SK-N-DZ (cell line): ENCODE measurements at regions not wholly inside any gene's neighbourhood (a gene's known extent, or its start where the extent isn't known, plus 50 kb on each side); places are given as distances from the start of the nearest gene placed in this dataset.
"Not testable (repeated sequence)": the region's sequence is repeated elsewhere in the genome, so short reads cannot be mapped to it uniquely, and the experiment has no call there.

ENCODE experiments used
- DNase-seq: peaks from one replicate; pipeline ENCODE4 v3.0.0-alpha.2; 2015; ENCODE audit warnings: low spot score

- DNase-seq = no peak
Observed at GRCh38 chr2:228426502-228427216, 245.2 kb upstream of the SPHKAP start.

- not testable (repeated sequence) for DNase-seq
Observed at GRCh38 chr2:228425411-228426060, 244.0 kb upstream of the SPHKAP start.

GRCh38 chr2:228417956-228418355 is 236.5 kb upstream of the SPHKAP start:
- DNase-seq = no peak

- DNase-seq = no peak
Observed at GRCh38 chr2:228417526-228417925, 236.0 kb upstream of the SPHKAP start.

GRCh38 chr2:228410061-228410460 is 228.6 kb upstream of the SPHKAP start:
- no peak for DNase-seq

GRCh38 chr2:228409493-228409892 is 228.0 kb upstream of the SPHKAP start:
- DNase-seq = no peak

- DNase-seq = no peak
Observed at GRCh38 chr2:228408529-228409227, 227.2 kb upstream of the SPHKAP start.

- no peak for DNase-seq
Observed at GRCh38 chr2:228407821-228408220, 226.3 kb upstream of the SPHKAP start.

GRCh38 chr2:228401065-228401912 is 219.8 kb upstream of the SPHKAP start:
- DNase-seq = no peak

GRCh38 chr2:228387776-228388175 is 206.3 kb upstream of the SPHKAP start:
- DNase-seq = no peak

- no peak for DNase-seq
Observed at GRCh38 chr2:228378696-228379425, 197.4 kb upstream of the SPHKAP start.

GRCh38 chr2:228378233-228378632 is 196.7 kb upstream of the SPHKAP start:
- DNase-seq = no peak

- no peak for DNase-seq
Observed at GRCh38 chr2:228377533-228377932, 196.0 kb upstream of the SPHKAP start.

- no peak for DNase-seq
Observed at GRCh38 chr2:228374741-228375140, 193.3 kb upstream of the SPHKAP start.

- no peak for DNase-seq
Observed at GRCh38 chr2:228373191-228373590, 191.7 kb upstream of the SPHKAP start.

- DNase-seq = no peak
Observed at GRCh38 chr2:228372212-228372611, 190.7 kb upstream of the SPHKAP start.

- DNase-seq = no peak
Observed at GRCh38 chr2:228369400-228370031, 188.0 kb upstream of the SPHKAP start.

GRCh38 chr2:228367356-228367755 is 185.9 kb upstream of the SPHKAP start:
- no peak for DNase-seq

GRCh38 chr2:228359473-228359872 is 178.0 kb upstream of the SPHKAP start:
- DNase-seq = no peak

- DNase-seq = no peak
Observed at GRCh38 chr2:228355897-228356296, 174.4 kb upstream of the SPHKAP start.

- DNase-seq = not testable (repeated sequence)
Observed at GRCh38 chr2:228352980-228353379, 171.5 kb upstream of the SPHKAP start.
